Neural cell (in vitro differentiated cells): ENCODE measurements at regions not wholly inside any gene's neighbourhood (a gene's known extent, or its start where the extent isn't known, plus 50 kb on each side); places are given as distances from the start of the nearest gene placed in this dataset.

Experiments
- CTCF ChIP-seq: fragments of 450-650 bp; IDR thresholded peaks from 2 replicates; pipeline ENCODE4 v1.5.1; 2014; ENCODE audit warnings: antibody characterized with exemption, mild to moderate bottlenecking, moderate library complexity; ENCODE audit not compliant: poor library complexity, severe bottlenecking
- EP300 ChIP-seq: fragments of 450-650 bp; conservative IDR thresholded peaks from 2 replicates; pipeline ENCODE4 v1.6.1; 2014; ENCODE audit warnings: antibody characterized with exemption, mild to moderate bottlenecking, moderate library complexity; ENCODE audit not compliant: poor library complexity, severe bottlenecking
- POLR2AphosphoS5 ChIP-seq: IDR thresholded peaks from 2 replicates; pipeline ENCODE4 v1.6.1; 2012
- RAD21 ChIP-seq: fragments of 450-650 bp; conservative IDR thresholded peaks from 2 replicates; pipeline ENCODE4 v1.6.1; 2014; ENCODE audit warnings: antibody characterized with exemption, mild to moderate bottlenecking, moderate library complexity
- REST ChIP-seq: IDR thresholded peaks from 2 replicates; pipeline ENCODE4 v1.6.1; 2012; ENCODE audit warnings: borderline replicate concordance
- TAF1 ChIP-seq: IDR thresholded peaks from 2 replicates; pipeline ENCODE4 v1.6.1; 2012; ENCODE audit warnings: low read depth

GRCh38 chr7:142319970-142320369 lies 62.1 kb upstream of the PRSS58 start:
- TF ChIP-seq TAF1 (no peak), CTCF (peak; percentile 24), POLR2AphosphoS5 (no peak), REST (no peak), RAD21 (no peak), EP300 (no peak)
